ENCODE measurements at regions not wholly inside any gene's neighbourhood (a gene's known extent, or its start where the extent isn't known, plus 50 kb on each side); places are given as distances from the start of the nearest gene placed in this dataset.

GRCh38 chr4:156501962-156502361 is 469.6 kb downstream of the PDGFC start:
- Histone ChIP-seq H3K18ac (ENCODE audit: low read depth, low read length) (no peak overlapping the region), H3K4ac (ENCODE audit: low read depth, low read length) (no peak overlapping the region), H2AK5ac (ENCODE audit: low read depth, low read length) (no peak overlapping the region), H3K9me1 (ENCODE audit: insufficient read depth, low read length) (no peaks in the 10 kb centered on the region), H4K20me1 (ENCODE audit: insufficient read depth, low read length) (no peaks in the 10 kb centered on the region), H3K9me3 (ENCODE audit: control insufficient read depth, insufficient read depth, low read length) (no peaks in the 10 kb centered on the region), H3K4me1 (ENCODE audit: control insufficient read depth, insufficient read depth, low read length) (no peaks in the 10 kb centered on the region), H3K27ac (ENCODE audit: insufficient read depth, low read length) (no peak overlapping the region), H3K23ac (ENCODE audit: low read depth, low read length) (no peak overlapping the region), H3K27me3 (ENCODE audit: control insufficient read depth, insufficient read depth, low read length) (no peaks in the 10 kb centered on the region), H2AFZ (replicated peaks; ENCODE audit: low read length, poor library complexity) (no peak overlapping the region), H2BK120ac (ENCODE audit: low read depth, low read length) (no peak overlapping the region), H4K8ac (ENCODE audit: low read depth in 2 of 2, low read length in 2 of 2) (no peak overlapping the region), H2AK9ac (replicated peaks; ENCODE audit: low read depth, low read length, poor library complexity) (no peak overlapping the region), H3K56ac (ENCODE audit: extremely low read depth, insufficient read depth, low read length) (no peak overlapping the region), H3K79me1 (ENCODE audit: low read depth in 1 of 2, low read length in 2 of 2) (no peaks in the 10 kb centered on the region), H4K91ac (ENCODE audit: insufficient read depth, low read depth, low read length) (no peak overlapping the region), H2BK15ac (ENCODE audit: low read depth, low read length) (no peak overlapping the region), H3K4me3 (ENCODE audit: insufficient read depth, low read depth, low read length) (no peak overlapping the region), H3K9ac (ENCODE audit: low read depth, low read length) (no peak overlapping the region), H3K14ac (replicated peaks; ENCODE audit: low read depth, low read length) (no peak overlapping the region), H4K5ac (ENCODE audit: low read depth, low read length) (no peak overlapping the region), H3K4me2 (ENCODE audit: low read depth, low read length) (no peak overlapping the region), H2BK5ac (ENCODE audit: low read depth, low read length, poor library complexity, severe bottlenecking) (no peak overlapping the region), H3K36me3 (ENCODE audit: control insufficient read depth, insufficient read depth, low read length) (no peaks in the 10 kb centered on the region), H2BK20ac (ENCODE audit: low read depth, low read length) (no peak overlapping the region)
- no peak for TF ChIP-seq RCOR1 (IDR thresholded peaks at IDR 0.05; ENCODE audit: insufficient replicate concordance, low read length)
- TF ChIP-seq POLR2A (IDR thresholded peaks at IDR 0.05; ENCODE audit: low read depth, low read length) = no peak
- no peak for TF ChIP-seq ELK1 (IDR thresholded peaks at IDR 0.05; ENCODE audit: borderline replicate concordance, low read depth, low read length)
- TF ChIP-seq USF2 (IDR thresholded peaks at IDR 0.05; ENCODE audit: low read depth, low read length) = no peak
- no peak for TF ChIP-seq NFE2L2 (IDR thresholded peaks at IDR 0.05; ENCODE audit: low read depth, low read length)
- no peak for TF ChIP-seq FOS (IDR thresholded peaks at IDR 0.05; ENCODE audit: low read depth, low read length)
- TF ChIP-seq BHLHE40 (IDR thresholded peaks at IDR 0.05; ENCODE audit: low read depth, low read length) = no peak
- no peak for TF ChIP-seq MXI1 (IDR thresholded peaks at IDR 0.05; ENCODE audit: borderline replicate concordance, low read depth, low read length)
- no peak for TF ChIP-seq RAD21 (IDR thresholded peaks at IDR 0.05; ENCODE audit: low read length)
- TF ChIP-seq CEBPB (IDR thresholded peaks at IDR 0.05; ENCODE audit: low read depth, low read length) = no peak
- TF ChIP-seq CHD1 (IDR thresholded peaks at IDR 0.05; ENCODE audit: low read depth, low read length) = no peak
- no TSS peak for BruUV-seq (replicated peaks)
- DNase-seq (peak; percentile 2), ATAC-seq (ENCODE audit: low read depth) (no peak)
- intact Hi-C loops (cut with micrococcal nuclease) = no loop called here
- in situ Hi-C loops (cut with MboI; ENCODE audit: low sequenced_read_pairs) = no loop called here
- ChIA-PET POLR2A (ENCODE audit: unreplicated experiment) (no interaction called here), CTCF (no interaction called here)
- dilution Hi-C loops (cut with HindIII; ENCODE audit: low sequenced_read_pairs, unreplicated experiment) = no loop called here
